SK-N-SH (cell line): ENCODE measurements at regions not wholly inside any gene's neighbourhood (a gene's known extent, or its start where the extent isn't known, plus 50 kb on each side); places are given as distances from the start of the nearest gene placed in this dataset.

ENCODE experiments used
- CTCF ChIA-PET: fragments of 300-600, 350-600 bp; formaldehyde crosslinking; extraction: SDS; loops from one replicate; lab custom pipeline; 2021; lab: Yijun Ruan, JAX
- POLR2A ChIA-PET: fragments of 350-600 bp; sonication (Branson Sonifier 250); formaldehyde crosslinking; extraction: SDS; loops from one replicate; lab custom pipeline; 2020; ENCODE audit warnings: antibody characterized with exemption, inconsistent platforms; lab: Yijun Ruan, JAX
- DNase-seq: peaks from one replicate; pipeline ENCODE4 v3.0.0; 2012
- H2AFZ ChIP-seq: fragments of 200-600 bp; sonication (generic); 2 replicates; pipeline ENCODE4 v1.8.1; 2016; ENCODE audit warnings: antibody characterized with exemption, mild to moderate bottlenecking, low read depth
- H3F3A ChIP-seq: fragments of 200-600 bp; sonication (generic); replicated peaks from 2 replicates; pipeline ENCODE3; 2016; ENCODE audit warnings: antibody characterized with exemption, mild to moderate bottlenecking; ENCODE audit not compliant: insufficient read depth
- H3K27ac ChIP-seq, 2 experiments: fragments of 200-500 bp in 1 of 2; fragments of 200-600 bp in 1 of 2; sonication (Bioruptor generic) in 1 of 2; sonication (generic), shearing (Covaris generic) in 1 of 2; 2 replicates each; pipeline versions ENCODE4 v1.5.1 to v1.6.1; 2014 to 2016; ENCODE audit warnings: low read depth in 2 of 2, inconsistent platforms in 1 of 2, low read length in 1 of 2, mild to moderate bottlenecking in 1 of 2, mixed read lengths in 1 of 2
- H3K27me3 ChIP-seq: fragments of 200-600 bp; sonication (generic), shearing (Covaris generic); 2 replicates; pipeline ENCODE4 v1.6.1; 2016; ENCODE audit warnings: mixed run types; ENCODE audit not compliant: insufficient read depth
- H3K36me3 ChIP-seq, 2 experiments: fragments of 200-500 bp in 1 of 2; fragments of 200-600 bp in 1 of 2; sonication (Bioruptor generic) in 1 of 2; sonication (generic) in 1 of 2; replicated peaks in 1 of 2; 2 replicates each; pipeline versions ENCODE3 to v1.5.1; 2014 to 2016; ENCODE audit warnings: low read length in 1 of 2, mild to moderate bottlenecking in 1 of 2; ENCODE audit not compliant: insufficient read depth in 2 of 2, control insufficient read depth in 1 of 2
- H3K4me1 ChIP-seq, 2 experiments: fragments of 200-500 bp in 1 of 2; fragments of 200-600 bp in 1 of 2; sonication (Bioruptor generic) in 1 of 2; sonication (generic), shearing (Covaris generic) in 1 of 2; 2 replicates each; pipeline versions ENCODE4 v1.5.1 to v1.6.1; 2014 to 2016; ENCODE audit warnings: low read depth in 1 of 2, low read length in 1 of 2, mixed run types in 1 of 2; ENCODE audit not compliant: insufficient read depth in 2 of 2, control insufficient read depth in 1 of 2
- H3K4me2 ChIP-seq: fragments of 200-600 bp; sonication (generic), shearing (Covaris generic); 2 replicates; pipeline ENCODE4 v1.6.1; 2017; ENCODE audit warnings: mixed run types
- H3K4me3 ChIP-seq, 2 experiments: fragments of 200-500 bp in 1 of 2; fragments of 200-600 bp in 1 of 2; sonication (Bioruptor generic) in 1 of 2; sonication (generic), shearing (Covaris generic) in 1 of 2; 2 replicates each; pipeline versions ENCODE4 v1.5.1 to v1.8.1; 2014 to 2016; ENCODE audit warnings: low read depth in 2 of 2, inconsistent platforms in 1 of 2, low read length in 1 of 2, mild to moderate bottlenecking in 1 of 2, mixed read lengths in 1 of 2, moderate library complexity in 1 of 2
- H3K79me2 ChIP-seq: fragments of 200-600 bp; sonication (generic); 2 replicates; pipeline ENCODE4 v1.8.1; 2017; ENCODE audit warnings: mild to moderate bottlenecking; ENCODE audit not compliant: insufficient read depth
- H3K9ac ChIP-seq: fragments of 200-600 bp; sonication (generic); 2 replicates; pipeline ENCODE4 v1.6.1; 2017; ENCODE audit warnings: mixed run types
- H3K9me2 ChIP-seq: fragments of 200-600 bp; sonication (generic); 2 replicates; pipeline ENCODE4 v1.6.1; 2017; ENCODE audit warnings: mixed run types
- H3K9me3 ChIP-seq: fragments of 200-600 bp; sonication (generic); 2 replicates; pipeline ENCODE4 v1.6.1; 2017; ENCODE audit warnings: mixed run types, mild to moderate bottlenecking, moderate library complexity
- H4K20me1 ChIP-seq: fragments of 200-600 bp; sonication (generic); 2 replicates; pipeline ENCODE4 v1.6.1; 2017; ENCODE audit warnings: mild to moderate bottlenecking, mixed run types; ENCODE audit not compliant: insufficient read depth
- EP300 ChIP-seq, 2 experiments: IDR thresholded peaks; 2 replicates each; pipeline versions ENCODE4 v1.4.0 to v1.6.1; 2012; ENCODE audit warnings: borderline replicate concordance in 1 of 2, low read depth in 1 of 2, low read length in 1 of 2
- EZH2phosphoT487 ChIP-seq: fragments of 200-600 bp; sonication (generic); IDR thresholded peaks from 2 replicates; pipeline ENCODE4 v1.6.1; 2017; ENCODE audit warnings: low read depth, mixed run types, mild to moderate bottlenecking, antibody characterized with exemption, moderate library complexity, borderline replicate concordance
- GABPA ChIP-seq: IDR thresholded peaks from 2 replicates; pipeline ENCODE4 v1.4.0; 2012; ENCODE audit warnings: low read depth, mild to moderate bottlenecking
- GATA2 ChIP-seq: sonication (generic); formaldehyde crosslinking; IDR thresholded peaks from 2 replicates; pipeline ENCODE4 v1.5.0; 2020; ENCODE audit warnings: mild to moderate bottlenecking, missing genetic modification reagents
- IRF3 ChIP-seq: fragments of 150-350 bp; IDR thresholded peaks from 2 replicates; pipeline ENCODE4 v1.6.1; 2016; ENCODE audit warnings: mild to moderate bottlenecking, low read depth, low read length
- JUND ChIP-seq: IDR thresholded peaks from 2 replicates; pipeline ENCODE4 v1.4.0; 2012
- MAX ChIP-seq: IDR thresholded peaks from 2 replicates; pipeline ENCODE4 v1.4.0; 2012; ENCODE audit warnings: low read depth
- MEF2A ChIP-seq: IDR thresholded peaks from 2 replicates; pipeline ENCODE4 v1.4.0; 2012; ENCODE audit warnings: low read depth, borderline replicate concordance
- POLR2AphosphoS5 ChIP-seq: IDR thresholded peaks from 2 replicates; pipeline ENCODE4 v1.6.1; 2012; ENCODE audit warnings: low read depth, low read length
- RCOR1 ChIP-seq: fragments of 150-350 bp; IDR thresholded peaks from 2 replicates; pipeline ENCODE4 v1.6.1; 2017; ENCODE audit warnings: antibody characterized with exemption, low read length
- RFX5 ChIP-seq: IDR thresholded peaks from 2 replicates; pipeline ENCODE4 v1.6.1; 2012; ENCODE audit warnings: mild to moderate bottlenecking, improper control_type of control experiment, low read length
- SIN3A ChIP-seq: IDR thresholded peaks from 2 replicates; pipeline ENCODE4 v1.6.1; 2012; ENCODE audit warnings: low read depth, mild to moderate bottlenecking, low read length, moderate library complexity, borderline replicate concordance
- USF1 ChIP-seq: IDR thresholded peaks from 2 replicates; pipeline ENCODE4 v1.4.0; 2012; ENCODE audit warnings: low read depth, borderline replicate concordance
- USF2 ChIP-seq: fragments of 150-350 bp; IDR thresholded peaks from 2 replicates; pipeline ENCODE4 v1.6.1; 2017; ENCODE audit warnings: antibody characterized with exemption, low read length, low read depth, borderline replicate concordance
- WGBS: methylation state at CpG from one replicate; pipeline ENCODE4 v1.1.6; 2017; ENCODE audit warnings: low lambda C conversion rate; 5-methylcytosine and 5-hydroxymethylcytosine counted together
- TF ChIP-seq, protein P1 (sequence below): fragments of 200-600 bp; sonication (generic); IDR thresholded peaks from 2 replicates; pipeline ENCODE4 v1.6.1; 2017; ENCODE audit warnings: antibody characterized with exemption, mild to moderate bottlenecking, moderate library complexity
- TF ChIP-seq, protein P2 (sequence below): IDR thresholded peaks from 2 replicates; pipeline ENCODE4 v1.6.1; 2012; ENCODE audit warnings: mild to moderate bottlenecking, low read depth, low read length, moderate library complexity

GRCh38 chr12:118617611-118618450 lies 241.5 kb downstream of the SUDS3 start:
- Histone ChIP-seq H3K9me3 (no peaks in the 10 kb centered on the region), H3K9me2 (no peaks in the 10 kb centered on the region), H3K4me3 (no peak overlapping the region), H4K20me1 (no peaks in the 10 kb centered on the region), H2AFZ (no peak overlapping the region), H3K4me1 (no peaks in the 10 kb centered on the region), H3K36me3 (no peaks in the 10 kb centered on the region), H3K27ac (no peak overlapping the region), H3K4me2 (no peak overlapping the region), H3K27me3 (no peaks in the 10 kb centered on the region), H3F3A (no peaks in the 10 kb centered on the region), H3K79me2 (no peaks in the 10 kb centered on the region), H3K9ac (no peak overlapping the region)
- TF ChIP-seq SIN3A = no peak
- TF ChIP-seq, protein P1, sequence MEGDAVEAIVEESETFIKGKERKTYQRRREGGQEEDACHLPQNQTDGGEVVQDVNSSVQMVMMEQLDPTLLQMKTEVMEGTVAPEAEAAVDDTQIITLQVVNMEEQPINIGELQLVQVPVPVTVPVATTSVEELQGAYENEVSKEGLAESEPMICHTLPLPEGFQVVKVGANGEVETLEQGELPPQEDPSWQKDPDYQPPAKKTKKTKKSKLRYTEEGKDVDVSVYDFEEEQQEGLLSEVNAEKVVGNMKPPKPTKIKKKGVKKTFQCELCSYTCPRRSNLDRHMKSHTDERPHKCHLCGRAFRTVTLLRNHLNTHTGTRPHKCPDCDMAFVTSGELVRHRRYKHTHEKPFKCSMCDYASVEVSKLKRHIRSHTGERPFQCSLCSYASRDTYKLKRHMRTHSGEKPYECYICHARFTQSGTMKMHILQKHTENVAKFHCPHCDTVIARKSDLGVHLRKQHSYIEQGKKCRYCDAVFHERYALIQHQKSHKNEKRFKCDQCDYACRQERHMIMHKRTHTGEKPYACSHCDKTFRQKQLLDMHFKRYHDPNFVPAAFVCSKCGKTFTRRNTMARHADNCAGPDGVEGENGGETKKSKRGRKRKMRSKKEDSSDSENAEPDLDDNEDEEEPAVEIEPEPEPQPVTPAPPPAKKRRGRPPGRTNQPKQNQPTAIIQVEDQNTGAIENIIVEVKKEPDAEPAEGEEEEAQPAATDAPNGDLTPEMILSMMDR = no peak
- TF ChIP-seq EP300 (IDR thresholded peaks at IDR 0.05; ENCODE audit: borderline replicate concordance in 1 of 2, low read depth in 1 of 2, low read length in 1 of 2) = no peak
- no peak for TF ChIP-seq JUND
- TF ChIP-seq USF1 = no peak
- TF ChIP-seq MAX = no peak
- no peak for TF ChIP-seq GABPA
- WGBS = 18% methylated on average over 5 of the region's 5 CpGs
- CTCF ChIA-PET = interaction anchor here (0.5 to 1.1 kb wide), 4 partner anchors 12 to 213 kb away, joined by 3 read pairs; no protein-coding TSS in a partner anchor
- POLR2A ChIA-PET = interaction anchor here (0.6 kb wide), 1 partner anchor 122 kb away, joined by 3 read pairs; no protein-coding TSS in a partner anchor
- no peak for DNase-seq

DNA sequence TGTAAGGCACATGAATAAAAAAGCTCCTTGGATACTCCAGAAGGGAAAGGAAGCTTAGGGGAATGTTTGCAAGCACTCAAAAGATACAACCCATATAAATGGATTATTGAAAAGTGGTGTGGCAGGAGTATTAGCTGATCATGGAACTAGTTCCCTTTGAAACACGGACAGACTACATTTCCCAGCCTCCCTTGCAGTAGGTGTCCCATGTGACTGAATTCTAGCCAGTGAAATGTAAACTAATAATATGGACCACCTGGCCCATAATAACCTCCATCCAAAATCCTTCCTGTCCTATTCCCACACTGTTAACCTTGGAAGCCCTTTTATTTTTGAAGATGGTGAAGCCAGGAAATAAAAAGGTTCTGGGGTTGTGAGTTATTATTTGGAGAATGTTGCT lies 242.3 kb downstream of the SUDS3 start:
- Histone ChIP-seq H3K36me3 (no peaks in the 10 kb centered on the region), H4K20me1 (no peaks in the 10 kb centered on the region), H3K27me3 (no peaks in the 10 kb centered on the region), H3K9me3 (no peaks in the 10 kb centered on the region), H3K9ac (no peak overlapping the region), H3K9me2 (no peaks in the 10 kb centered on the region), H2AFZ (no peak overlapping the region), H3K4me3 (no peak overlapping the region), H3K79me2 (no peaks in the 10 kb centered on the region), H3F3A (no peaks in the 10 kb centered on the region), H3K27ac (no peak overlapping the region), H3K4me1 (no peaks in the 10 kb centered on the region), H3K4me2 (no peak overlapping the region)
- CTCF ChIA-PET = interaction anchor here (0.8 to 1.1 kb wide), 2 partner anchors 11 to 214 kb away, joined by 3 read pairs; no protein-coding TSS in a partner anchor
- no peak for DNase-seq
- POLR2A ChIA-PET = no interaction called here
- WGBS = 8% methylated on average over 1 of the region's 1 CpG
- TF ChIP-seq IRF3 = no peak
- TF ChIP-seq GABPA = no peak
- no peak for TF ChIP-seq USF2
- TF ChIP-seq RFX5 = no peak
- no peak for TF ChIP-seq EZH2phosphoT487
- no peak for TF ChIP-seq GATA2 (CRISPR knock-in tag)
- no peak for TF ChIP-seq MEF2A
- TF ChIP-seq POLR2AphosphoS5 = no peak
- TF ChIP-seq MAX = no peak
- TF ChIP-seq SIN3A = no peak
- TF ChIP-seq RCOR1 = no peak
- TF ChIP-seq, protein P2, sequence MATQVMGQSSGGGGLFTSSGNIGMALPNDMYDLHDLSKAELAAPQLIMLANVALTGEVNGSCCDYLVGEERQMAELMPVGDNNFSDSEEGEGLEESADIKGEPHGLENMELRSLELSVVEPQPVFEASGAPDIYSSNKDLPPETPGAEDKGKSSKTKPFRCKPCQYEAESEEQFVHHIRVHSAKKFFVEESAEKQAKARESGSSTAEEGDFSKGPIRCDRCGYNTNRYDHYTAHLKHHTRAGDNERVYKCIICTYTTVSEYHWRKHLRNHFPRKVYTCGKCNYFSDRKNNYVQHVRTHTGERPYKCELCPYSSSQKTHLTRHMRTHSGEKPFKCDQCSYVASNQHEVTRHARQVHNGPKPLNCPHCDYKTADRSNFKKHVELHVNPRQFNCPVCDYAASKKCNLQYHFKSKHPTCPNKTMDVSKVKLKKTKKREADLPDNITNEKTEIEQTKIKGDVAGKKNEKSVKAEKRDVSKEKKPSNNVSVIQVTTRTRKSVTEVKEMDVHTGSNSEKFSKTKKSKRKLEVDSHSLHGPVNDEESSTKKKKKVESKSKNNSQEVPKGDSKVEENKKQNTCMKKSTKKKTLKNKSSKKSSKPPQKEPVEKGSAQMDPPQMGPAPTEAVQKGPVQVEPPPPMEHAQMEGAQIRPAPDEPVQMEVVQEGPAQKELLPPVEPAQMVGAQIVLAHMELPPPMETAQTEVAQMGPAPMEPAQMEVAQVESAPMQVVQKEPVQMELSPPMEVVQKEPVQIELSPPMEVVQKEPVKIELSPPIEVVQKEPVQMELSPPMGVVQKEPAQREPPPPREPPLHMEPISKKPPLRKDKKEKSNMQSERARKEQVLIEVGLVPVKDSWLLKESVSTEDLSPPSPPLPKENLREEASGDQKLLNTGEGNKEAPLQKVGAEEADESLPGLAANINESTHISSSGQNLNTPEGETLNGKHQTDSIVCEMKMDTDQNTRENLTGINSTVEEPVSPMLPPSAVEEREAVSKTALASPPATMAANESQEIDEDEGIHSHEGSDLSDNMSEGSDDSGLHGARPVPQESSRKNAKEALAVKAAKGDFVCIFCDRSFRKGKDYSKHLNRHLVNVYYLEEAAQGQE = no peak
